Thoracic aorta (tissue), 2 donors: ENCODE measurements at regions not wholly inside any gene's neighbourhood (a gene's known extent, or its start where the extent isn't known, plus 50 kb on each side); places are given as distances from the start of the nearest gene placed in this dataset.

ENCODE experiments used
- ATAC-seq: fragments of 150-250 bp; one replicate; pipeline ENCODE4 v1.8.0; 2017; ENCODE audit warnings: low read depth; ENCODE audit not compliant: insufficient number of reproducible peaks, low FRiP score
- DNase-seq: peaks from one replicate; pipeline ENCODE4 v3.0.0-alpha.2; 2020; ENCODE audit warnings: low spot score
- H3K27ac ChIP-seq, 2 donors: fragments of 200-600 bp; sonication (generic); 1 replicate in 1 of 2; 2 replicates in 1 of 2; pipeline ENCODE4 v1.5.1; 2016; ENCODE audit warnings: mild to moderate bottlenecking in 2 of 2, moderate library complexity in 2 of 2
- H3K27me3 ChIP-seq: fragments of 200-600 bp; sonication (generic); replicated peaks from 2 replicates; pipeline ENCODE4 v1.6.0; 2016; ENCODE audit warnings: mild to moderate bottlenecking; ENCODE audit not compliant: insufficient read depth
- H3K36me3 ChIP-seq: fragments of 200-600 bp; sonication (generic); one replicate; pipeline ENCODE4 v1.5.1; 2016
- H3K4me1 ChIP-seq, 2 donors: fragments of 200-600 bp; sonication (generic); 1 replicate in 1 of 2; 2 replicates in 1 of 2; pipeline versions ENCODE4 v1.5.1 to v1.6.0; 2016; ENCODE audit warnings: low read depth in 2 of 2, mild to moderate bottlenecking in 1 of 2; ENCODE audit not compliant: control insufficient read depth in 1 of 2
- H3K4me3 ChIP-seq: fragments of 200-600 bp; sonication (generic); 2 replicates; pipeline ENCODE4 v1.5.1; 2016; ENCODE audit warnings: mild to moderate bottlenecking
- H3K9me3 ChIP-seq: fragments of 200-600 bp; sonication (generic); 2 replicates; pipeline ENCODE4 v1.5.1; 2016
- TF ChIP-seq, protein P1 (sequence below): fragments of 200-600 bp; sonication (generic); IDR thresholded peaks from one replicate; pipeline ENCODE4 v1.5.1; 2019; ENCODE audit warnings: antibody characterized with exemption

- DNase-seq (no peak), ATAC-seq (no peak)
- Histone ChIP-seq H3K27ac (no peak overlapping the region), H3K9me3 (no peaks in the 10 kb centered on the region), H3K36me3 (no peaks in the 10 kb centered on the region), H3K27me3 (no peaks in the 10 kb centered on the region), H3K4me1 (no peaks in the 10 kb centered on the region), H3K4me3 (no peak overlapping the region)
- TF ChIP-seq, protein P1, sequence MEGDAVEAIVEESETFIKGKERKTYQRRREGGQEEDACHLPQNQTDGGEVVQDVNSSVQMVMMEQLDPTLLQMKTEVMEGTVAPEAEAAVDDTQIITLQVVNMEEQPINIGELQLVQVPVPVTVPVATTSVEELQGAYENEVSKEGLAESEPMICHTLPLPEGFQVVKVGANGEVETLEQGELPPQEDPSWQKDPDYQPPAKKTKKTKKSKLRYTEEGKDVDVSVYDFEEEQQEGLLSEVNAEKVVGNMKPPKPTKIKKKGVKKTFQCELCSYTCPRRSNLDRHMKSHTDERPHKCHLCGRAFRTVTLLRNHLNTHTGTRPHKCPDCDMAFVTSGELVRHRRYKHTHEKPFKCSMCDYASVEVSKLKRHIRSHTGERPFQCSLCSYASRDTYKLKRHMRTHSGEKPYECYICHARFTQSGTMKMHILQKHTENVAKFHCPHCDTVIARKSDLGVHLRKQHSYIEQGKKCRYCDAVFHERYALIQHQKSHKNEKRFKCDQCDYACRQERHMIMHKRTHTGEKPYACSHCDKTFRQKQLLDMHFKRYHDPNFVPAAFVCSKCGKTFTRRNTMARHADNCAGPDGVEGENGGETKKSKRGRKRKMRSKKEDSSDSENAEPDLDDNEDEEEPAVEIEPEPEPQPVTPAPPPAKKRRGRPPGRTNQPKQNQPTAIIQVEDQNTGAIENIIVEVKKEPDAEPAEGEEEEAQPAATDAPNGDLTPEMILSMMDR = no peak
Measured at GRCh38 chr16:85274924-85275323, 162.7 kb upstream of the CIBAR2 start.

- Histone ChIP-seq H3K4me3 (no peak overlapping the region), H3K4me1 (no peaks in the 10 kb centered on the region), H3K27me3 (no peaks in the 10 kb centered on the region), H3K36me3 (no peaks in the 10 kb centered on the region), H3K9me3 (no peaks in the 10 kb centered on the region), H3K27ac (no peak overlapping the region)
- DNase-seq = no peak
- TF ChIP-seq, protein P1 = peak; percentile 90
- ATAC-seq = peak; percentile 45
Measured at GRCh38 chr16:85275533-85276249, 163.4 kb upstream of the CIBAR2 start.

DNA sequence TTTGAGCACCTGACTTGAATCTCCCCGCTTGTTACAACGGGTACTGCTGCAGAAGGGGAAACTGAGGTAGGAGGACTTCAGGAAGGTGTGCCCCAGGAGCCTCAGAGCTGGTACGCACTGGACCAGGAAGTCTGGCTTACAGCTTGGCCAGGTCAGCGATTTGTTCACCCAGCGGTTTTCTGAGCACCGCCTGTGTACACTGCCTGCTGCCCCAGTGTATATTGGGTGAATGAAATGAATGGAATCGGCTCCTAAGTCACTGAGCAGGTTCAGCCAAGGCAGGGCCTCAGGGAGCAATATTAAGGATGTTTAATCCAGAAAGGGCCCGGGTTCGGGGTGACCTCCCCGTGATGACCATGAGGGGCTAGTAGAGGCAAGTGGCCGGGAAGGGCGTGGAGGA lies 164.0 kb upstream of the CIBAR2 start:
- Histone ChIP-seq H3K9me3 (no peaks in the 10 kb centered on the region), H3K27me3 (no peaks in the 10 kb centered on the region), H3K27ac (no peak overlapping the region), H3K4me1 (no peaks in the 10 kb centered on the region), H3K36me3 (no peaks in the 10 kb centered on the region), H3K4me3 (no peak overlapping the region)
- DNase-seq = no peak
- TF ChIP-seq, protein P1 = no peak
- no peak for ATAC-seq

- Histone ChIP-seq H3K4me1 (no peaks in the 10 kb centered on the region), H3K36me3 (no peaks in the 10 kb centered on the region), H3K9me3 (no peaks in the 10 kb centered on the region), H3K4me3 (no peak overlapping the region), H3K27ac (no peak overlapping the region), H3K27me3 (no peaks in the 10 kb centered on the region)
- TF ChIP-seq, protein P1 = no peak
- ATAC-seq = no peak
- no peak for DNase-seq
Measured at GRCh38 chr16:85276721-85277120, 164.4 kb upstream of the CIBAR2 start.

GRCh38 chr16:85278839-85279238 lies 166.6 kb upstream of the CIBAR2 start:
- no peaks in the 10 kb centered on the region for H3K9me3 ChIP-seq
- no peaks in the 10 kb centered on the region for H3K27me3 ChIP-seq
- H3K4me3 ChIP-seq = no peak overlapping the region
- no peaks in the 10 kb centered on the region for H3K4me1 ChIP-seq
- no peak overlapping the region for H3K27ac ChIP-seq
- DNase-seq = no peak
- TF ChIP-seq, protein P1 = no peak
- H3K36me3 ChIP-seq = no peaks in the 10 kb centered on the region
- no peak for ATAC-seq
